ENCODE measurements at regions not wholly inside any gene's neighbourhood (a gene's known extent, or its start where the extent isn't known, plus 50 kb on each side); places are given as distances from the start of the nearest gene placed in this dataset.
"Not testable (repeated sequence)": the region's sequence is repeated elsewhere in the genome, so short reads cannot be mapped to it uniquely, and the experiment has no call there.

DNA sequence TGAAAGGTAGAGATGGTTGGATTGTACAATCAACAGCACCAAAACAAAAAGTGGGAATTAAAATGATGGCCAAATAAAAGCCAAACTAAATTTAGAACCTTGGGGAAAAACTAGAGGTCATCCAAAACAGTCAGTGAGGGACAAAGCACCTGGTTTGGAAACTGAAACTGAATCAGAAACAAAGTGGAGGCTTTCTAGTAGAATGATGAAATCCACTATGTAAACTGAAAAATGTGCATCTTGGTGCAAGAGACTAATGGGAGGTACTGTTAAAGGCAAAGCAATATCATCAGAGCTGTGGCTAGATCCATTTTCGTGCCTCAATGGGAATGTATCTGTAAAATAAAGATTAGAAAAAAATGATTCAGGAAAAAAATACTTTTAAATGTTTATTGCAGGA lies 380.0 kb upstream of the GJE1 start:
- no peak overlapping the region for H2AK5ac ChIP-seq (ENCODE audit: low read length)
- H4K8ac ChIP-seq (ENCODE audit: low read depth, low read length): no peak overlapping the region
- no peaks in the 10 kb centered on the region for H3K4me1 ChIP-seq (ENCODE audit: control insufficient read depth, low read depth, low read length)
- H3K9ac ChIP-seq (ENCODE audit: low read length): no peak overlapping the region
- no peak overlapping the region for H3K18ac ChIP-seq (ENCODE audit: low read length)
- DNase-seq: no peak
- H3K56ac ChIP-seq (ENCODE audit: low read length): no peak overlapping the region
- H2BK15ac ChIP-seq (replicated peaks; ENCODE audit: low read depth): no peak overlapping the region
- H4K5ac ChIP-seq (ENCODE audit: low read length): no peak overlapping the region
- H3K27ac ChIP-seq (ENCODE audit: low read depth, low read length): no peak overlapping the region
- no peak overlapping the region for H3K4me2 ChIP-seq (ENCODE audit: low read length)
- H3K23ac ChIP-seq (ENCODE audit: low read length): no peak overlapping the region
- no peak overlapping the region for H2BK120ac ChIP-seq (ENCODE audit: low read depth, low read length)
- H3K36me3 ChIP-seq (ENCODE audit: control insufficient read depth, insufficient read depth, low read length): no peaks in the 10 kb centered on the region
- no peak overlapping the region for H3K4me3 ChIP-seq (ENCODE audit: low read length)
- H3K79me1 ChIP-seq (ENCODE audit: low read length): no peaks in the 10 kb centered on the region
- no CpG with 5 or more reads among the region's 1 CpG for WGBS (ENCODE audit: extremely low coverage, insufficient coverage, low lambda C conversion rate)
- no peak overlapping the region for H3K4ac ChIP-seq (ENCODE audit: low read depth, low read length)
- no peaks in the 10 kb centered on the region for H3K27me3 ChIP-seq (ENCODE audit: insufficient read depth, low read length, poor library complexity)
- H3K79me2 ChIP-seq (ENCODE audit: control insufficient read depth, insufficient read depth, low read length): no peaks in the 10 kb centered on the region
- H2BK5ac ChIP-seq (ENCODE audit: low read length): no peak overlapping the region

DNA sequence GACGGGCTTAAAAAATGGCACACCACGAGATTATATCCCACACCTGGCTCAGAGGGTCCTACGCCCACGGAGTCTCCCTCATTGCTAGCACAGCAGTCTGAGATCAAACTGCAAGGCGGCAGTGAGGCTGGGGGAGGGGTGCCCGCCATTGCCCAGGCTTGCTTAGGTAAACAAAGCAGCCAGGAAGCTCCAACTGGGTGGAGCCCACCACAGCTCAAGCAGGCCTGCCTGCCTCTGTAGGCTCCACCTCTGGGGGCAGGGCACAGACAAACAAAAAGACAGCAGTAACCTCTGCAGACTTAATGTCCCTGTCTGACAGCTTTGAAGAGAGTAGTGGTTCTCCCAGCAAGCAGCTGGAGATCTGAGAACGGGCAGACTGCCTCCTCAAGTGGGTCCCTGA lies 386.4 kb upstream of the GJE1 start:
- not testable (repeated sequence) for H3K4me2 ChIP-seq (ENCODE audit: low read length); H2BK15ac ChIP-seq (replicated peaks; ENCODE audit: low read depth); H3K4me3 ChIP-seq (ENCODE audit: low read length); H3K56ac ChIP-seq (ENCODE audit: low read length); H3K27me3 ChIP-seq (ENCODE audit: insufficient read depth, low read length, poor library complexity); H4K5ac ChIP-seq (ENCODE audit: low read length); H4K8ac ChIP-seq (ENCODE audit: low read depth, low read length); H3K9ac ChIP-seq (ENCODE audit: low read length); H3K4ac ChIP-seq (ENCODE audit: low read depth, low read length); H3K79me1 ChIP-seq (ENCODE audit: low read length); H2BK5ac ChIP-seq (ENCODE audit: low read length); H3K79me2 ChIP-seq (ENCODE audit: control insufficient read depth, insufficient read depth, low read length); H2BK120ac ChIP-seq (ENCODE audit: low read depth, low read length); H3K36me3 ChIP-seq (ENCODE audit: control insufficient read depth, insufficient read depth, low read length); H3K18ac ChIP-seq (ENCODE audit: low read length); H3K4me1 ChIP-seq (ENCODE audit: control insufficient read depth, low read depth, low read length); H3K23ac ChIP-seq (ENCODE audit: low read length); H2AK5ac ChIP-seq (ENCODE audit: low read length); H3K27ac ChIP-seq (ENCODE audit: low read depth, low read length); DNase-seq
- no CpG with 5 or more reads among the region's 7 CpGs for WGBS (ENCODE audit: extremely low coverage, insufficient coverage, low lambda C conversion rate)

DNA sequence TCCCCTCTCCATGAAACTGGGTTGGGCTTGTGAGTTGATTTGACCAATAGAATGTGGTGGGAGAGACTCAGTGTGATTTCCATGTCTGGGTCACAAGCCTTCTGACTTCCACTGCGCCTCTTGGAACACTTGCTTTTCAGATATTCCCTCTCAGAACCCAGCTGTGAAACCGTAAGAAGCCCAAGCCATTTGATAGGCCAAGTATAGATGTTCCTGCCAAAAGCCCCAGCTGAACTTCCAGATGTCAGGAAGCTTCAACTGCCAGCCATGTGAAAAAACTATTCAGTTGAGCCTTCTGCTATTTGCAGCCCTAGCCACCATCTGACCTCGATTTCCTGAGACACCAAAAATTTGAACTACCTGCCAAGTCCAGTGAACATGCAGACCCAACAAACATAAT lies 387.8 kb upstream of the GJE1 start:
- Histone ChIP-seq H4K5ac (ENCODE audit: low read length) (no peak overlapping the region), H3K18ac (ENCODE audit: low read length) (no peak overlapping the region), H3K4me1 (ENCODE audit: control insufficient read depth, low read depth, low read length) (no peaks in the 10 kb centered on the region), H3K56ac (ENCODE audit: low read length) (no peak overlapping the region), H3K79me1 (ENCODE audit: low read length) (no peaks in the 10 kb centered on the region), H3K27me3 (ENCODE audit: insufficient read depth, low read length, poor library complexity) (no peaks in the 10 kb centered on the region), H4K8ac (ENCODE audit: low read depth, low read length) (no peak overlapping the region), H3K9ac (ENCODE audit: low read length) (no peak overlapping the region), H3K79me2 (ENCODE audit: control insufficient read depth, insufficient read depth, low read length) (no peaks in the 10 kb centered on the region), H3K36me3 (ENCODE audit: control insufficient read depth, insufficient read depth, low read length) (no peaks in the 10 kb centered on the region), H2BK5ac (ENCODE audit: low read length) (no peak overlapping the region), H2AK5ac (ENCODE audit: low read length) (no peak overlapping the region), H3K4me3 (ENCODE audit: low read length) (no peak overlapping the region), H3K27ac (ENCODE audit: low read depth, low read length) (no peak overlapping the region), H2BK120ac (ENCODE audit: low read depth, low read length) (no peak overlapping the region), H3K4me2 (ENCODE audit: low read length) (no peak overlapping the region), H2BK15ac (replicated peaks; ENCODE audit: low read depth) (no peak overlapping the region), H3K4ac (ENCODE audit: low read depth, low read length) (no peak overlapping the region), H3K23ac (ENCODE audit: low read length) (no peak overlapping the region)
- no CpG with 5 or more reads among the region's 3 CpGs for WGBS (ENCODE audit: extremely low coverage, insufficient coverage, low lambda C conversion rate)
- no peak for DNase-seq

DNA sequence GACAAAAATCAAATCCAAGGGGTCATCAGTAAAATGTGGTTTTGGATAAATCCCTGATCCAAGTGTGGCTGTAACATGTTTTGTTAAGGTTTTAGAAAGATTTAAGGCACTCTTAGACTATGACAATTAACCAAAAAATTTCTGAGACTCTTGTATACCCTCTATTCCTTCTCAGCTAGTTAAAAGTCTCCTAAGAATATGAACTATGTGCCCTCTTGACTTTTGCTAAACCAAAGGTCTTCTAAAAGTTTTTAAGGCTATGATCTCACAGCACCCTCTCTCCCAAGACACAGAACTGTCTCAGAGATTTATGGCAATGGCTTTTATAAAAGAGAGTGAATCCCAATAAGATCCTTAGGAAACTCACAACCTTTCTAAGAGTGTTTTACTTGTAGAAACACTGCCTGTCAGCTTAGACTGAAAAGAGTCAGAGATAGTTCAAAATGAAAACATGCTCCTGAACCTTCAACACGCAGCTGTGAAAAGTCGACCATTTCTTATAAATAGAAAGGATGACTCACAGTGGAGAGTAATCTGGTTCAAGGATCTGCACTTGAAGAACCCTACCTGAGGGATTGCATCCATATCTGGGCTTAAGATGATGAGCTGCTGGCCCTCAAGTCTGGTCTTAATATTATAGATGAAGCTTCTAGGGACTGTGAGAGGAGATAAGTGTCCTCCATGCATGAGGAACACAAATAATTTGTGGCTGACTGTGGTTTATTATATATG lies 388.4 kb upstream of the GJE1 start:
- no peak overlapping the region for H3K56ac ChIP-seq (ENCODE audit: low read length)
- H4K8ac ChIP-seq (ENCODE audit: low read depth, low read length): no peak overlapping the region
- no peak overlapping the region for H4K5ac ChIP-seq (ENCODE audit: low read length)
- no peak overlapping the region for H3K4me2 ChIP-seq (ENCODE audit: low read length)
- no CpG with 5 or more reads among the region's 2 CpGs for WGBS (ENCODE audit: extremely low coverage, insufficient coverage, low lambda C conversion rate)
- no peak overlapping the region for H3K27ac ChIP-seq (ENCODE audit: low read depth, low read length)
- H2AK5ac ChIP-seq (ENCODE audit: low read length): no peak overlapping the region
- no peak overlapping the region for H3K4me3 ChIP-seq (ENCODE audit: low read length)
- H3K4ac ChIP-seq (ENCODE audit: low read depth, low read length): no peak overlapping the region
- no peaks in the 10 kb centered on the region for H3K79me1 ChIP-seq (ENCODE audit: low read length)
- H2BK5ac ChIP-seq (ENCODE audit: low read length): no peak overlapping the region
- no peaks in the 10 kb centered on the region for H3K79me2 ChIP-seq (ENCODE audit: control insufficient read depth, insufficient read depth, low read length)
- H3K27me3 ChIP-seq (ENCODE audit: insufficient read depth, low read length, poor library complexity): no peaks in the 10 kb centered on the region
- H3K23ac ChIP-seq (ENCODE audit: low read length): no peak overlapping the region
- no peak overlapping the region for H2BK120ac ChIP-seq (ENCODE audit: low read depth, low read length)
- no peak overlapping the region for H3K9ac ChIP-seq (ENCODE audit: low read length)
- no peak overlapping the region for H3K18ac ChIP-seq (ENCODE audit: low read length)
- no peak overlapping the region for H2BK15ac ChIP-seq (replicated peaks; ENCODE audit: low read depth)
- no peak for DNase-seq
- H3K4me1 ChIP-seq (ENCODE audit: control insufficient read depth, low read depth, low read length): no peaks in the 10 kb centered on the region
- H3K36me3 ChIP-seq (ENCODE audit: control insufficient read depth, insufficient read depth, low read length): no peaks in the 10 kb centered on the region

DNA sequence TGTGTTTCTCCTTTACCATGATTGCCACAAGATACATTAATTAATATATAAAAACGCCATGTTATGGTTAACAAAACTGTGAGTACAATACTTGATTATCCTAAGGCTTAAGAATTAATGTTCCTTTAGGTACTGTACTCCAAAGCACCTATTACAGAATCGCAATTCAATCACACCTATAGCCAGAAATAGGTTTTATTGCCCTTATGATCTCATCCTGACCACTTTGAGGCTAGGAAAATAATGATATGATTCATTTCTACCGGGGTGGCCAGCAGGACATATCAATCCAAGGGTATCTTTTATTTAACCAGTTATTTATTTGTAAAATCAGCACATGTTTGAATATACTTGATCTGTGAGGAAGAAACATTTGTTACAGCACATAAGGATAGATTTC lies 396.6 kb upstream of the GJE1 start:
- Histone ChIP-seq H3K4ac (ENCODE audit: low read depth, low read length) (no peak overlapping the region), H3K4me3 (ENCODE audit: low read length) (no peak overlapping the region), H3K27ac (ENCODE audit: low read depth, low read length) (no peak overlapping the region), H2BK15ac (replicated peaks; ENCODE audit: low read depth) (no peak overlapping the region), H3K56ac (ENCODE audit: low read length) (no peak overlapping the region), H3K4me2 (ENCODE audit: low read length) (no peak overlapping the region), H3K18ac (ENCODE audit: low read length) (no peak overlapping the region), H2BK5ac (ENCODE audit: low read length) (no peak overlapping the region), H3K4me1 (ENCODE audit: control insufficient read depth, low read depth, low read length) (no peaks in the 10 kb centered on the region), H4K5ac (ENCODE audit: low read length) (no peak overlapping the region), H2BK120ac (ENCODE audit: low read depth, low read length) (no peak overlapping the region), H3K9ac (ENCODE audit: low read length) (no peak overlapping the region), H4K8ac (ENCODE audit: low read depth, low read length) (no peak overlapping the region), H2AK5ac (ENCODE audit: low read length) (no peak overlapping the region), H3K79me1 (ENCODE audit: low read length) (no peaks in the 10 kb centered on the region), H3K23ac (ENCODE audit: low read length) (no peak overlapping the region), H3K36me3 (ENCODE audit: control insufficient read depth, insufficient read depth, low read length) (no peaks in the 10 kb centered on the region), H3K27me3 (ENCODE audit: insufficient read depth, low read length, poor library complexity) (no peaks in the 10 kb centered on the region), H3K79me2 (ENCODE audit: control insufficient read depth, insufficient read depth, low read length) (no peaks in the 10 kb centered on the region)
- WGBS (ENCODE audit: extremely low coverage, insufficient coverage, low lambda C conversion rate): no CpG with 5 or more reads among the region's 3 CpGs
- no peak for DNase-seq

DNA sequence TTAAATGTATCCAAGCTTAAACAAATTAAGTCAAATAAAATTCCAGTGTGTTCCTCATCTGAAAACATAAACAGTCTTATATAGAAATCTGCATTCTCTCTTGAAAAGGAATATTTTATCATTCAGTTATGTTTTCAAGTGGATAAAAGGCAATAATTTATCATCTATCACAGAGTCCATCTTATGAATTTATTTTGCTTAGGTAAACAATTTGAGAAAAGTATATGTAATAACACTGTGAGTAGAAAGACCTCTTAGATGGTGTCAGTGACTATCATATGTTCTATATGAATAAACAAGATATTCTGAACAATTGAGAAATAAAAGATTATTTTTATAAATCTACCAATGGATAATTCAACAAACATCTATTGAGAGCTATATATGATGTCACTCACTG lies 397.6 kb upstream of the GJE1 start:
- no peak for DNase-seq
- H3K79me2 ChIP-seq (ENCODE audit: control insufficient read depth, insufficient read depth, low read length): no peaks in the 10 kb centered on the region
- no peaks in the 10 kb centered on the region for H3K79me1 ChIP-seq (ENCODE audit: low read length)
- H2BK15ac ChIP-seq (replicated peaks; ENCODE audit: low read depth): no peak overlapping the region
- no peaks in the 10 kb centered on the region for H3K36me3 ChIP-seq (ENCODE audit: control insufficient read depth, insufficient read depth, low read length)
- H2BK120ac ChIP-seq (ENCODE audit: low read depth, low read length): no peak overlapping the region
- H3K4ac ChIP-seq (ENCODE audit: low read depth, low read length): no peak overlapping the region
- H3K4me1 ChIP-seq (ENCODE audit: control insufficient read depth, low read depth, low read length): no peaks in the 10 kb centered on the region
- no peak overlapping the region for H4K5ac ChIP-seq (ENCODE audit: low read length)
- H3K56ac ChIP-seq (ENCODE audit: low read length): no peak overlapping the region
- no peak overlapping the region for H2BK5ac ChIP-seq (ENCODE audit: low read length)
- H3K9ac ChIP-seq (ENCODE audit: low read length): no peak overlapping the region
- H2AK5ac ChIP-seq (ENCODE audit: low read length): no peak overlapping the region
- H3K4me2 ChIP-seq (ENCODE audit: low read length): no peak overlapping the region
- H3K18ac ChIP-seq (ENCODE audit: low read length): no peak overlapping the region
- no peak overlapping the region for H3K23ac ChIP-seq (ENCODE audit: low read length)
- no peak overlapping the region for H3K4me3 ChIP-seq (ENCODE audit: low read length)
- no peak overlapping the region for H3K27ac ChIP-seq (ENCODE audit: low read depth, low read length)
- no peaks in the 10 kb centered on the region for H3K27me3 ChIP-seq (ENCODE audit: insufficient read depth, low read length, poor library complexity)
- no peak overlapping the region for H4K8ac ChIP-seq (ENCODE audit: low read depth, low read length)

All from mesendoderm (in vitro differentiated cells).